Ovary (tissue), 7 donors: ENCODE measurements at regions not wholly inside any gene's neighbourhood (a gene's known extent, or its start where the extent isn't known, plus 50 kb on each side); places are given as distances from the start of the nearest gene placed in this dataset.

Source experiments
- DNase-seq, 5 donors: peaks; one replicate each; pipeline ENCODE4 v3.0.0-alpha.2; 2019 to 2020
- H3K27ac ChIP-seq, 2 donors: fragments of 200-600 bp; one replicate each; pipeline versions ENCODE4 v1.5.1 to v1.8.0; 2019 to 2022
- H3K27me3 ChIP-seq: fragments of 200-600 bp; one replicate; pipeline ENCODE4 v1.8.0; 2022
- H3K36me3 ChIP-seq: fragments of 200-600 bp; sonication (generic); one replicate; pipeline ENCODE4 v1.5.1; 2019
- H3K4me1 ChIP-seq: one replicate; pipeline ENCODE4 v1.8.1; 2013; ENCODE audit warnings: mild to moderate bottlenecking, moderate library complexity; ENCODE audit not compliant: insufficient read depth
- H3K4me3 ChIP-seq: fragments of 200-600 bp; sonication (generic); one replicate; pipeline ENCODE4 v1.5.1; 2017
- H3K9me3 ChIP-seq, 2 donors: fragments of 200-600 bp in 1 of 2; sonication (generic) in 1 of 2; one replicate each; pipeline versions ENCODE4 v1.5.1 to v1.8.1; 2013 to 2019; ENCODE audit warnings: mild to moderate bottlenecking in 1 of 2, moderate library complexity in 1 of 2
- EP300 ChIP-seq: sonication (generic); formaldehyde crosslinking; IDR thresholded peaks from one replicate; pipeline ENCODE4 v1.6.1; 2017; ENCODE audit warnings: antibody characterized with exemption
- POLR2A ChIP-seq: fragments of 450-650 bp; IDR thresholded peaks from one replicate; pipeline ENCODE4 v1.6.1; 2017; ENCODE audit warnings: antibody characterized with exemption, mild to moderate bottlenecking, moderate library complexity
- WGBS, 3 donors: extraction: QIAGEN DNeasy Blood & Tissue Kit in 1 of 3; methylation state at CpG; one replicate each; pipeline versions ENCODE4 v1.1.5 to v1.1.7; 2013 to 2017; 5-methylcytosine and 5-hydroxymethylcytosine counted together
- intact Hi-C, 4 donors: fragments of 100-400 bp; cut with DNase I; formaldehyde crosslinking; loops; one replicate each; pipeline versions ENCODE4 v1.11.0 to v1.15.1; 2022 to 2023
- TF ChIP-seq, protein P1 (sequence below), 3 donors: fragments of 450-650 bp in 2 of 3; fragments of 200-600 bp in 1 of 3; IDR thresholded peaks; one replicate each; pipeline versions ENCODE4 v1.5.1 to v1.8.0; 2016 to 2022; ENCODE audit warnings: antibody characterized with exemption in 3 of 3, mild to moderate bottlenecking in 1 of 3
- donor health status: DM: no; HTN: no; CAD: no; lungs with moderate emphysema.
- donor health status: DM: no; HTN: no; CAD: no.
- donor health status: Bipolar disorder and iron deficiency.
- donor health status: DM: no; HTN: no; CAD: no.
- donor health status: DM: yes; HTN: yes; CAD: no.

- 30 to 49% (median 38%) methylated on average over 1 of the region's 1 CpG for WGBS, 3 donors
- no peaks in the 10 kb centered on the region for H3K36me3 ChIP-seq
- intact Hi-C loops: no loop called here
- no peaks in the 10 kb centered on the region for H3K9me3 ChIP-seq
- no peak for TF ChIP-seq EP300
- TF ChIP-seq, protein P1, sequence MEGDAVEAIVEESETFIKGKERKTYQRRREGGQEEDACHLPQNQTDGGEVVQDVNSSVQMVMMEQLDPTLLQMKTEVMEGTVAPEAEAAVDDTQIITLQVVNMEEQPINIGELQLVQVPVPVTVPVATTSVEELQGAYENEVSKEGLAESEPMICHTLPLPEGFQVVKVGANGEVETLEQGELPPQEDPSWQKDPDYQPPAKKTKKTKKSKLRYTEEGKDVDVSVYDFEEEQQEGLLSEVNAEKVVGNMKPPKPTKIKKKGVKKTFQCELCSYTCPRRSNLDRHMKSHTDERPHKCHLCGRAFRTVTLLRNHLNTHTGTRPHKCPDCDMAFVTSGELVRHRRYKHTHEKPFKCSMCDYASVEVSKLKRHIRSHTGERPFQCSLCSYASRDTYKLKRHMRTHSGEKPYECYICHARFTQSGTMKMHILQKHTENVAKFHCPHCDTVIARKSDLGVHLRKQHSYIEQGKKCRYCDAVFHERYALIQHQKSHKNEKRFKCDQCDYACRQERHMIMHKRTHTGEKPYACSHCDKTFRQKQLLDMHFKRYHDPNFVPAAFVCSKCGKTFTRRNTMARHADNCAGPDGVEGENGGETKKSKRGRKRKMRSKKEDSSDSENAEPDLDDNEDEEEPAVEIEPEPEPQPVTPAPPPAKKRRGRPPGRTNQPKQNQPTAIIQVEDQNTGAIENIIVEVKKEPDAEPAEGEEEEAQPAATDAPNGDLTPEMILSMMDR (IDR thresholded peaks at IDR 0.05): no peak
- DNase-seq: no peak
- no peaks in the 10 kb centered on the region for H3K4me1 ChIP-seq
- no peaks in the 10 kb centered on the region for H3K27me3 ChIP-seq
- no peak overlapping the region for H3K27ac ChIP-seq
- H3K4me3 ChIP-seq: no peak overlapping the region
Measured at GRCh38 chr5:145072889-145073288, 762.3 kb downstream of the PRELID2 start.

- Histone ChIP-seq H3K4me1 (no peaks in the 10 kb centered on the region), H3K27me3 (no peaks in the 10 kb centered on the region), H3K27ac (no peak overlapping the region), H3K4me3 (no peak overlapping the region), H3K9me3 (no peaks in the 10 kb centered on the region), H3K36me3 (no peaks in the 10 kb centered on the region)
- TF ChIP-seq, protein P1 (IDR thresholded peaks at IDR 0.05): no peak
- TF ChIP-seq EP300 (no peak), POLR2A (no peak)
- intact Hi-C loops: no loop called here
- WGBS, 3 donors: 60 to 75% (median 61%) methylated on average over 3 of the region's 3 CpGs
- DNase-seq: no peak
Measured at GRCh38 chr5:145068721-145069120, 766.4 kb downstream of the PRELID2 start.

DNA sequence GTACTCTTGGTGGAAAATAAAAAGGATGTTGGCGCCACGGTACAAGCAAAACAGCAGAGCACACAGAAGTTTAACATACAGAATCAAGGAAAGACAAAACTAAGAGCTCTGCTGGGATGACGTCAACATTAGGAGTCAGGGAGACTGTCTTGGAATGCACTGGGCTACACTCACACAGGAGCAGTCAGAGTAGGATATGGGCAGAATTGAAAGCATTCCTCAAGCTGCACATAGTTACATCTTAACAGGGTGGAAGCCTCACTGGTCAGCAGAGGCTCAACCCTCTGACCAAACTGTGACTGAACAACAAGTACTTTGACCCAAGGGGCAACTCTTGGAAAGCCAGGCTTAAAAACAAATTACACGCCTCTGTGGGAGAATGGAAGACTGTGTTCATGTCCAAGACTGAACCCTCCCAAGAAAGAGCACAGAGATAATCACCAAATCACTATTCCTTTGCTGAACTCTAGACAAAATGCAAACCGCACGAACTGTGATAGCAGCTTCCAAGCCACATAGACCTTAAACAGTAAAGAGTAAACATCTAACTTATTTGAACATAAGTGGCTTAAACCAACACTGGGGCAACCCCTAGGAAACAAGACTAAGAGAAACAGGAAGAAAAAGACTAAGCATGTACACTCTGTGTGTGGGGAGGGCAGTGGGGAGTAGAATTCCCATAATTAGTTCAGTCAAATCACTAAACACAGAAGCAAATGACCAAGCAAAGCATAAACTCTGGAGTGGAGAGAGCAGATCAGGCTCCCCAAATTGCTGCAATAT is 772.7 kb downstream of the PRELID2 start:
- H3K9me3 ChIP-seq: no peaks in the 10 kb centered on the region
- no peak overlapping the region for H3K4me3 ChIP-seq
- DNase-seq: no peak
- no peaks in the 10 kb centered on the region for H3K36me3 ChIP-seq
- H3K27ac ChIP-seq: no peak overlapping the region
- TF ChIP-seq POLR2A (no peak), EP300 (no peak)
- TF ChIP-seq, protein P1 (IDR thresholded peaks at IDR 0.05): no peak
- intact Hi-C loops: no loop called here
- WGBS, 3 donors: 68 to 77% (median 70%) methylated on average over 6 of the region's 6 CpGs
- no peaks in the 10 kb centered on the region for H3K4me1 ChIP-seq
- no peaks in the 10 kb centered on the region for H3K27me3 ChIP-seq

DNA sequence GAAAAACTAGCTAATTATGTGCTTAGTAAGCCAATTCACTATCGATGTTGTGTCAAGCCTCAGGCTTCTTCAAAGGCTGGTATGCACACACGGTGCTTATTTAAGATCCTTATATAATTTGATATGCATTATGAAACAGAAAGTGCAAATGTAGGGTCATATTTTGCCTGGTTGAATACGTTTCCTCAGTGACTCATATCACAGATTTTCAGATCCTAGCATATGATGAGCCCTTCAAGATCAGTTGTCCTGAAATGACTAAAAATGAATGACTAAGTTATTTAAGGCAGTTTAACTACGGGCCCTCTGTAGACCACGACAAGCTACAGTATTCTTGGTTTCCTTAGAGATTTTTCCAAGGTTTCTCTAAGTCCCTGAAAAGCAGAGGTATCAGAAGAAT is 778.3 kb downstream of the PRELID2 start:
- Histone ChIP-seq H3K4me1 (no peaks in the 10 kb centered on the region), H3K27me3 (no peaks in the 10 kb centered on the region), H3K4me3 (no peak overlapping the region), H3K9me3 (no peaks in the 10 kb centered on the region), H3K27ac (no peak overlapping the region), H3K36me3 (no peaks in the 10 kb centered on the region)
- no peak for DNase-seq
- intact Hi-C loops: no loop called here
- TF ChIP-seq, protein P1 (IDR thresholded peaks at IDR 0.05): no peak
- TF ChIP-seq EP300: no peak
- TF ChIP-seq POLR2A: no peak
- WGBS, 3 donors: 61 to 71% (median 62%) methylated on average over 5 of the region's 5 CpGs
